Muscle of arm (tissue), 1 donor: ENCODE measurements at regions not wholly inside any gene's neighbourhood (a gene's known extent, or its start where the extent isn't known, plus 50 kb on each side); places are given as distances from the start of the nearest gene placed in this dataset.

Experiments
- DNase-seq: peaks from one replicate; pipeline ENCODE4 v3.0.0-alpha.2; 2013

DNA sequence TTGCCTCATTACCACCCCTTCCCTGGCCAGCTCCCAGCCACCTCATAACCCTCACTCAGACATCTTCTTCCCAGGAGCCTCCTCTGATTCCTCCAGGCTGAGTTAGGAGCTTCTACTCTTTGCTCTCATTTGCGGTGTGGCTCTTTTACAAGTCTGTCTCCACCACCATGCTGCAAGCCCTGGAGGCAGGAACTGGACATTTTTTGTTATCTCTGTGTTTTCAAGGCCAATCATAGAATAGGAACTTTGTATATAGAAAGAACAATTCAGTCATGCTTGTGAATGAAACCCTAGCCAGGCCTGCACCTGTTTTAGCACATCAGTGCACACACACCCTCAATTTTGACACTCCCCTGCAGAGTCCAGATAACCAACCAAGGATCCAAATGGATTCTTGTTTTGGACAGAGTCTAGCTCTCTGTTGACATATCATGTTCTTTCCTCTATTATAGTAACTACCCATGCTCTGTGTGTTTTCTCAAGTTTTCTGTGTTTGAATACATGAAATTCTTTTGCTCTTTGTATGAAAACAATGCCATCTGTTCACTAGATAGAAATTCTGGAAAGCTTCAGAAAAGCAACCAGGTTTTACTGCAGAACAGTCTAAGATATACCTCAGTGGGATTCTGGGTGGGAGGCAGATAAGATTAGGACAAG is 60.9 kb upstream of the ZNF648 start:
- no peak for DNase-seq

DNA sequence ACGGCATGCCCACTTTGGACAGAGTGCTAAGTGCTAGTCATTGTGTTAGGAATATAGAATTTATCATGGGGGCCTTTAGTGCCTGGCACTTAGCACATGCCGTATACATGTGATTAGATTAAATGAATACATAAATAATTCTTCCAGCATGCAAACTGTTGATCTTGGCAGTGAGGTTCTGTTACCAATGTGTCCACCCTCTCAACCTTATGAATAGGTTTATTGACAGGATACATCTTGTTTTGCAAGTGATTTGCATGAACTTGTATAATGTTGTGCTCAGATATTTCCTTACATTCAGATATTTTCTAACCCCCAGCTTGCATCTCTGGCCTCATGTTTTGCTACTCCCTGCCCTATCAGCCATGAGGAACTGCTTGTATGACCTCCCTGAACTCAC is 60.3 kb upstream of the ZNF648 start:
- DNase-seq, result no peak

DNA sequence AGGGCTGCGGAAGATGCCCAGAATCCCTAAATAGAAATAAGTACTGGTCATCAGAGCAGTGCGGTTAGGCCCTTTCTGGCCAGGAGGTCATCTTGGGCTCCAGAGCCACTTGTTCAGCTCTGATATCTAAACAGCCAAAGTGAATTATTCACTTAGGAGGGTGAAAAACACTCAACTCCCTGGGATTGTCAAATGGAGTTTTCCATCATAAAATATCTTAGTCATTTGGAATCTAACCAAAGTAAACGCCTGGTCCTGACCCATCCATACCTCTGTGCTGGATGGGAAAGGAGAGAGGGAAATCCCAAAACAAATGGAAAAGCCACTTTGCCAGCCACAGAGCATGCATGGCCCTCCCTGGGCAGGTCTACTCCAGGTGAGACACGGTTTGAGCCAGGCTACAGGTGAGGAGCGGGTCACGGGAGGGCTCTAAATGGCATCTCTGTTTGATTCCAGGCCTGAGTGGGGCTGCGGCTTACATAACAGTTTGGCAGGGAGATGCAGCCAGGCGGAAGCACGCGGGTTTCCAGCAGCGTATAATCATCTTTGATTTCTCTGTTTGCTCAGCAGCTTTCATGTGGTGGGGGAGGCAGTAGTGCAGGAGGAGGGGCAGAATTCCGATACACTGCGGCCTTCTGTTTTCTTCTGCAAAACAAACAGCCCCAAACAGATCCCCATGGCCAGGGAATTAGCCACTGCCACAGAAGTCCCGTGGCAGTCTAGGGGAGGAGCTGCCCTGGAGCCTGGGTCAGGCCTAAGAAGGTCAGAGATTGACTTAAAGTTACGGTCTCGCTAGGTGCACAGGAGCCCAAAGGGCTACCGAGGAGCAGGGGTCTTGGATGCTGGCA is 59.1 kb upstream of the ZNF648 start:
- no peak for DNase-seq

- no peak for DNase-seq
These were observed 58.1 kb upstream of the ZNF648 start for GRCh38 chr1:182119631-182120030.

DNA sequence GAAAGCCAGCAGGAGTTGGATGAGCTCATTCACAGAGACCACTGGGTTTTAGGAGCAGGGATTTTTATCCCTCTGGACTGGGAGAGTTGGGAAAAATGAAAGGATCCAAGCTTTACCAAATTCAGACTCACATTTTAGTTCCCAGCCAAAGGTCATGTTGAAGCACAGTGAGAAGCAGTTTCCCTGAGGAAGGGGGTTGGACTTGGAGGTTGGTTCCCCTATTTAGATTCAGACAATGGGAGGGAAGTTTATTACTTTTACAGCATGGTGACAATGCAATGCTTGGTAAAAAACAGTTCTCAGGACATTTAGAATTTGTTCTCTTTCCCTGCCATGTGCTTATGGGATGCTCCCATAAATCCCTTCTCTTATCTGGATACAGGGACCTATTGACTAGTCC is 57.3 kb upstream of the ZNF648 start:
- DNase-seq, result no peak

GRCh38 chr1:182114627-182115023 is 53.1 kb upstream of the ZNF648 start:
- DNase-seq, result no peak

DNA sequence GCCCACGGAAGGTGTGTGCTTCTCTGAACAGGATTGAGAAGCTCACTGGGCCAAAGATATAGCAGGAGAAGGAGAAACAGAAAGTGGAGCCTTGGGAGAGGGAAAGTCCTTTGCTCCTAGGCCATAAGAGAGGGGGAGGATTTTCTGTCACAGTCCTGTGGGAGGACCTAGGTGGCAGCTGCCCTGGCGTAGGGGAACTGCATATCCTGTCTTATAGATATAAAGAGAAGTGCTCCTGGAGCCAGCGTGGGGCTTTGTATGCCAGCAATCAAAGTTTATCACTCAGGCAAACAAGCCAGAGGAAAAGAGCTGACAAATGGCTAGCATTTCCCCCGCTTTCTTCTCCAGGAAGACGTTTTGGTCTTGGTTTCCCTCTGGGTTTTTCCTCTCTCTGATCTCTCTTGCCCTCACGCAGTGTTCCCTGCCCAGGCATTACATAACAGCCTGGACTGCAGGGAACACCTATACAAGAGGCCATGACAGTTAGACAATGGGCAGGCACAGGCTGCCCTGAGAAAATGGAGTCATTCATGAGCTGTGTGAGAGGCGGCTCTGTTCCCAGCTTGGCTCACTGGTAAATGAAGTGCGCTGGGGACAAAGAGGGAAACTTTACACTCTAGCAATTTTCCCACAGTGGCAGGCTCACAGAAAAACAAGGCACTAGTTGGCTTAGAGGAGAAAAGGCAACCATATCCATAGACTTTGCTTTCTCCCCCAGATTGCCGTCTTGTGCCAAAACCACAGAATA is 52.5 kb upstream of the ZNF648 start:
- no peak for DNase-seq

DNA sequence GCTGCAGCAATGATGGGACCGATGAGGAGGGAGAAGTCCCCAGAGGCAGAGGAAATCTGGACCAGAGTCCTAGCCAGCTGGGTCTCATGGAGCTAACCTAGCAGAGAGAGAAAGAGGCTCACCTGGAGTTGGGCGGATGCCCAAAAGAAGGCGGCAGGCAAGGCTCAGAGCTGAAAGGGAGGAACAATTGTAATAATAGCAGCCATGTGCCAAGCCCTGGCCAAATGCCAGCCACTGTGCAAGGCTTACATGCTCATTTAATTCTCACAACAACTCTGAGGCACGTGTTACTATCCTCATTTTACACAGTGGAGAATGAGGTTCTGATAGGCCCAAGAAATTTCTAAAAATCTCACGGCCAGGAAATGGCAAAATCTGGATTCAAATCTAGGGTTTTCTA is 50.0 kb upstream of the ZNF648 start:
- no peak for DNase-seq
